H9 (cell line): ENCODE measurements at regions not wholly inside any gene's neighbourhood (a gene's known extent, or its start where the extent isn't known, plus 50 kb on each side); places are given as distances from the start of the nearest gene placed in this dataset.

Experiments
- DNase-seq: peaks from one replicate; pipeline ENCODE4 v3.0.0-alpha.2; 2017
- H2AFZ ChIP-seq: one replicate; pipeline ENCODE4 v1.6.1; 2013; ENCODE audit warnings: mild to moderate bottlenecking, low read length, control low read depth, moderate library complexity
- H2AK5ac ChIP-seq: 2 replicates; pipeline ENCODE4 v1.6.1; 2013; ENCODE audit warnings: low read length, control low read depth, mixed read lengths; ENCODE audit not compliant: insufficient read length
- H2BK120ac ChIP-seq: one replicate; pipeline ENCODE4 v1.6.1; 2013; ENCODE audit warnings: low read depth, mild to moderate bottlenecking, low read length, control low read depth, inconsistent platforms; ENCODE audit not compliant: poor library complexity, severe bottlenecking
- H2BK12ac ChIP-seq: 2 replicates; pipeline ENCODE4 v1.6.1; 2013; ENCODE audit warnings: low read length, control low read depth, mixed read lengths, low read depth; ENCODE audit not compliant: insufficient read length
- H2BK15ac ChIP-seq: 2 replicates; pipeline ENCODE4 v1.6.1; 2013; ENCODE audit warnings: low read depth, low read length, control low read depth
- H2BK20ac ChIP-seq: one replicate; pipeline ENCODE4 v1.6.1; 2013; ENCODE audit warnings: low read depth, mild to moderate bottlenecking, low read length, control low read depth, inconsistent platforms; ENCODE audit not compliant: poor library complexity, severe bottlenecking
- H2BK5ac ChIP-seq: 2 replicates; pipeline ENCODE4 v1.6.1; 2013; ENCODE audit warnings: low read length, control low read depth, mixed read lengths; ENCODE audit not compliant: insufficient read length
- H3K14ac ChIP-seq: 2 replicates; pipeline ENCODE4 v1.6.1; 2013; ENCODE audit warnings: low read length, control low read depth; ENCODE audit not compliant: insufficient read depth
- H3K18ac ChIP-seq: 2 replicates; pipeline ENCODE4 v1.6.1; 2013; ENCODE audit warnings: low read depth, mild to moderate bottlenecking, mixed read lengths, low read length, control low read depth; ENCODE audit not compliant: insufficient read length
- H3K23ac ChIP-seq: 2 replicates; pipeline ENCODE4 v1.6.1; 2013; ENCODE audit warnings: low read length, control low read depth, mixed read lengths, low read depth; ENCODE audit not compliant: insufficient read length
- H3K23me2 ChIP-seq: 2 replicates; pipeline ENCODE4 v1.6.1; 2013; ENCODE audit warnings: low read depth, mild to moderate bottlenecking, mixed read lengths, low read length, control low read depth; ENCODE audit not compliant: insufficient read length, poor library complexity, severe bottlenecking
- H3K27ac ChIP-seq: 2 replicates; pipeline ENCODE4 v1.5.1; 2013; ENCODE audit warnings: low read length, control low read depth, mixed read lengths, low read depth; ENCODE audit not compliant: insufficient read length
- H3K27me3 ChIP-seq: 2 replicates; pipeline ENCODE4 v1.6.1; 2013; ENCODE audit warnings: low read length, control low read depth, inconsistent platforms; ENCODE audit not compliant: insufficient read depth
- H3K4ac ChIP-seq: 2 replicates; pipeline ENCODE4 v1.6.1; 2013; ENCODE audit warnings: low read depth, mild to moderate bottlenecking, control low read depth, inconsistent platforms, low read length, moderate library complexity
- H3K4me1 ChIP-seq: 2 replicates; pipeline ENCODE4 v1.6.1; 2013; ENCODE audit warnings: low read length, control low read depth, inconsistent platforms; ENCODE audit not compliant: insufficient read depth
- H3K4me2 ChIP-seq: 2 replicates; pipeline ENCODE4 v1.6.1; 2013; ENCODE audit warnings: low read length, control low read depth, mixed read lengths; ENCODE audit not compliant: insufficient read length, insufficient read depth
- H3K56ac ChIP-seq: 2 replicates; pipeline ENCODE4 v1.6.1; 2013; ENCODE audit warnings: low read depth, mild to moderate bottlenecking, mixed read lengths, low read length, control low read depth; ENCODE audit not compliant: insufficient read length
- H3K79me1 ChIP-seq: 2 replicates; pipeline ENCODE4 v1.6.1; 2013; ENCODE audit warnings: low read depth, mild to moderate bottlenecking, moderate library complexity, low read length, control low read depth, inconsistent platforms; ENCODE audit not compliant: insufficient read depth, poor library complexity, severe bottlenecking
- H3K79me2 ChIP-seq: 2 replicates; pipeline ENCODE4 v1.6.1; 2013; ENCODE audit warnings: low read length, control low read depth, inconsistent platforms; ENCODE audit not compliant: insufficient read depth
- H3K9ac ChIP-seq: 2 replicates; pipeline ENCODE4 v1.6.1; 2013; ENCODE audit warnings: low read length, control low read depth, mixed read lengths; ENCODE audit not compliant: insufficient read length; ENCODE audit errors: extremely low read depth
- H3K9me3 ChIP-seq: one replicate; pipeline ENCODE4 v1.6.1; 2013; ENCODE audit warnings: low read depth, low read length, inconsistent platforms; ENCODE audit not compliant: control insufficient read depth
- H3T11ph ChIP-seq: one replicate; pipeline ENCODE4 v1.6.1; 2013; ENCODE audit warnings: mild to moderate bottlenecking, low read length, control low read depth, inconsistent platforms
- H4K20me1 ChIP-seq: one replicate; pipeline ENCODE4 v1.6.1; 2013; ENCODE audit not compliant: control insufficient read depth, insufficient read length, insufficient read depth
- H4K5ac ChIP-seq: 2 replicates; pipeline ENCODE4 v1.6.1; 2013; ENCODE audit warnings: low read depth, mild to moderate bottlenecking, mixed read lengths, low read length, control low read depth; ENCODE audit not compliant: insufficient read length
- H4K8ac ChIP-seq: replicated peaks from 2 replicates; pipeline ENCODE4 v1.6.1; 2013; ENCODE audit warnings: low read length, control low read depth, mixed read lengths, low read depth; ENCODE audit not compliant: insufficient read length
- H4K91ac ChIP-seq: 2 replicates; pipeline ENCODE4 v1.6.1; 2013; ENCODE audit warnings: low read depth, mild to moderate bottlenecking, moderate library complexity, mixed read lengths, low read length, control low read depth; ENCODE audit not compliant: insufficient read length
- H3K27ac Mint-ChIP-seq, 3 experiments: 2 replicates in 2 of 3; 3 replicates in 1 of 3; pipeline ENCODE4 v1.8.0; 2020 to 2021; ENCODE audit warnings: mixed read lengths in 3 of 3, mild to moderate bottlenecking in 1 of 3, moderate library complexity in 1 of 3
- H3K27me3 Mint-ChIP-seq: 2 replicates; pipeline ENCODE4 v1.8.0; 2021; ENCODE audit warnings: low read depth, mild to moderate bottlenecking, moderate library complexity, mixed read lengths
- H3K36me3 Mint-ChIP-seq, 3 experiments: 2 replicates in 2 of 3; 3 replicates in 1 of 3; pipeline ENCODE4 v1.8.0; 2020 to 2021; ENCODE audit warnings: low read depth in 3 of 3, mixed read lengths in 3 of 3; ENCODE audit not compliant: insufficient read depth in 1 of 3
- H3K4me1 Mint-ChIP-seq, 2 experiments: 2 replicates each; pipeline ENCODE4 v1.8.0; 2020; ENCODE audit warnings: mixed read lengths in 2 of 2
- H3K4me3 Mint-ChIP-seq, 2 experiments: 2 replicates in 1 of 2; 3 replicates in 1 of 2; pipeline ENCODE4 v1.8.0; 2020 to 2021; ENCODE audit warnings: mild to moderate bottlenecking in 2 of 2, mixed read lengths in 2 of 2, moderate library complexity in 1 of 2
- H3K9me3 Mint-ChIP-seq, 2 experiments: 2 replicates in 1 of 2; 3 replicates in 1 of 2; pipeline ENCODE4 v1.8.0; 2020; ENCODE audit warnings: mild to moderate bottlenecking in 2 of 2, mixed read lengths in 2 of 2, moderate library complexity in 1 of 2
- CTCF ChIP-seq: fragments of 200-600 bp; sonication (generic); conservative IDR thresholded peaks from 3 replicates; pipeline ENCODE4 v1.8.0; 2021; ENCODE audit warnings: antibody characterized with exemption, mild to moderate bottlenecking
- WGBS: extraction: QIAGEN DNeasy Blood & Tissue Kit; methylation state at CpG from one replicate; pipeline ENCODE4 v1.1.7; 2013; ENCODE audit warnings: missing lambda C conversion rate, low lambda C conversion rate, mixed read lengths; ENCODE audit not compliant: insufficient read length; ENCODE audit errors: extremely low coverage; 5-methylcytosine and 5-hydroxymethylcytosine counted together

DNA sequence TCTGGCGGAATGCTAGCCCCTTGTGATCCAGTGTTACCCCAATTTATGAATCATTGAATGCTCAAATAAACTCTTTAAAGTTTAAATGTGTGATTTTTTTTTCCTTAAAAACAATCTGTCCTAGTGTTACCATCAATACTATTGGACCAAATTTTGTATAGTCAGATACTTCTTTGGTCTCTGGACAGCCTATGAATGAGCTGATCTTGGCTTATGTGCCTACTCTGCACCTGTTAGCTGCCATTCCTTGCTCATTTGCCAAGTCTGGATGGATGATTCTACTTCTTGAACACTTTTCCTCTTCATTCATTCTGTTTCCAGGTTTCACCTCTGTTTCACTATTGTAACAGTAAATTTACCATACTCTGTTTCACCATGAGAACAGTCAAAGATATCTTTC, 226.5 kb upstream of the ZBED5 start:
- no peak overlapping the region for H3K4me2 ChIP-seq
- no peaks in the 10 kb centered on the region for H3K79me1 ChIP-seq
- Mint-ChIP-seq H3K4me3 (no peak overlapping the region), H3K36me3 (peaks cover 0 to 4% (median 0%) of the 10 kb centered on the region in 3 experiments; a peak in 2 of 7 replicates), H3K27me3 (peaks cover 16% of the 10 kb centered on the region), H3K9me3 (peaks cover 0 to 2% of the 10 kb centered on the region in 2 experiments; a peak in 1 of 5 replicates), H3K27ac (no peak overlapping the region), H3K4me1 (peaks cover 45 to 46% of the 10 kb centered on the region in 2 experiments)
- H3K79me2 ChIP-seq, result no peaks in the 10 kb centered on the region
- H3K14ac ChIP-seq, result no peak overlapping the region
- H2BK12ac ChIP-seq, result no peak overlapping the region
- no peak overlapping the region for H4K8ac ChIP-seq
- no peak overlapping the region for H2AFZ ChIP-seq
- no peak overlapping the region for H2AK5ac ChIP-seq
- no peaks in the 10 kb centered on the region for H3K23me2 ChIP-seq
- no peak for TF ChIP-seq CTCF
- H3K23ac ChIP-seq, result no peak overlapping the region
- no peak overlapping the region for H2BK15ac ChIP-seq
- no peak overlapping the region for H3T11ph ChIP-seq
- no peak overlapping the region for H3K4ac ChIP-seq
- H4K91ac ChIP-seq, result no peak overlapping the region
- H4K5ac ChIP-seq, result no peak overlapping the region
- H3K4me1 ChIP-seq, result peaks cover 11% of the 10 kb centered on the region
- no peak overlapping the region for H3K9ac ChIP-seq
- no peak overlapping the region for H2BK5ac ChIP-seq
- DNase-seq, result no peak
- no peak overlapping the region for H3K56ac ChIP-seq
- H3K27ac ChIP-seq, result no peak overlapping the region
- H2BK120ac ChIP-seq, result no peak overlapping the region
- no peak overlapping the region for H2BK20ac ChIP-seq
- no CpG with 5 or more reads among the region's 1 CpG for WGBS
- H4K20me1 ChIP-seq, result no peaks in the 10 kb centered on the region
- no peak overlapping the region for H3K18ac ChIP-seq
- H3K9me3 ChIP-seq, result no peaks in the 10 kb centered on the region
- no peaks in the 10 kb centered on the region for H3K27me3 ChIP-seq
